NB4 (cell line): ENCODE measurements at regions not wholly inside any gene's neighbourhood (a gene's known extent, or its start where the extent isn't known, plus 50 kb on each side); places are given as distances from the start of the nearest gene placed in this dataset.

Source experiments
- DNase-seq: peaks from one replicate; pipeline ENCODE4 v3.0.0; 2010; ENCODE audit warnings: low read depth
- H3K4me3 ChIP-seq: one replicate; pipeline ENCODE4 v1.5.1; 2011; ENCODE audit warnings: mild to moderate bottlenecking, low read depth, low read length, moderate library complexity
- CTCF ChIP-seq: IDR thresholded peaks from one replicate; pipeline ENCODE4 v1.5.1; 2012; ENCODE audit warnings: low read depth, low read length
- MYC ChIP-seq: IDR thresholded peaks from 2 replicates; pipeline ENCODE4 v1.6.1; 2011; ENCODE audit warnings: low read depth, low read length
- POLR2A ChIP-seq: IDR thresholded peaks from 2 replicates; pipeline ENCODE4 v1.6.1; 2011; ENCODE audit warnings: mild to moderate bottlenecking; ENCODE audit not compliant: insufficient read length; ENCODE audit errors: extremely low read depth
- TF ChIP-seq, protein P1 (sequence below): IDR thresholded peaks from 2 replicates; pipeline ENCODE4 v1.6.1; 2011; ENCODE audit warnings: low read depth, low read length

DNA sequence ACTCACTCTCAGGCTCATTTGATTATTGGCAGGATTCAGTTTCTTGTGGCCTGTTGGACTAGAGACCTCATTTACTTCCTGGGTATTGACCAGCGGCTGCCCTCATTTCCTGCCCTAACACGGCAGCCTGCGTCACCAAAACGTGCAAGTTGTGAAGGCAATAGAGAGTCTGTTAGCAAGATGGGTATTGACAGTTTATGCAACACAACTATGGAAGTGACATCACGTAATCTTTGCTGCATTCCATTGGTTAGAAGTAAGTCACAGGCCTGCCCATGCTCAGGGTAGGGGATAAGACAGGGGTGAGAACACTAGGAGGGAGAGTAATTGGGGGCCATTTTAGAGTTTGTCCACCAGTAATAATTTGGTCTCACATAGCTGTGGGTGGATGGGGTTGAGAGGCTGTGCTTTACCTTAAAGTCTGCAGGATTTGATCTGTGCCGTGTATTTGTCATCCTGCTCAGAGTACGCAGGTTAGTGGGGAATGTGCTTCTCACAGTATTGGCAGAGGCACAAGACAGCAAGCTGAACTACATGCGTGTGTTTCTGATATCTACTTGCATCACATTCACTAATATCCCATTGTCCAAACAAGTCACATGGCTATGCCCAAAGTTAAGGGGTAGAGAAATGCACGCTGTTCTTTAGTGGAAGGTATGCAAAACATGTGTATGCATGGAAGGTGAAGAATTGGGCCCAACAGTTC, 83.3 kb downstream of the EDEM1 start:
- no peak for DNase-seq
- H3K4me3 ChIP-seq, result no peak overlapping the region
- TF ChIP-seq CTCF (no peak), MYC (no peak), POLR2A (no peak)
- TF ChIP-seq, protein P1, sequence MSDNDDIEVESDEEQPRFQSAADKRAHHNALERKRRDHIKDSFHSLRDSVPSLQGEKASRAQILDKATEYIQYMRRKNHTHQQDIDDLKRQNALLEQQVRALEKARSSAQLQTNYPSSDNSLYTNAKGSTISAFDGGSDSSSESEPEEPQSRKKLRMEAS, result no peak

DNA sequence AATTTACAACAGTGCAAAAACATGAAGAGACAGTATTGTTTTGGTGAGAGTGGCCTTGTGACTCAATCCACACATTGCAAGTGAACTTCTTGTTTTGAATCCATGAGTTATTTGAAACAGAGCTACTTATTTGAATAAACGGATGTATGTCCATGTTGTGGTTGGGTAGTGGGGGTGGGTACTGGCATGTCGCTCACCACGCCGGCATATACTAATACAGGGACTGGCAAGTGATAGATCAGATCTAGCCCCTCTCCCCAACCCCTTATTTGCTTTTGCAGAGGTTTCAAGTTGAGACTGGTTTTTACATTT, 83.8 kb downstream of the EDEM1 start:
- no peak for DNase-seq
- no peak overlapping the region for H3K4me3 ChIP-seq
- no peak for TF ChIP-seq POLR2A
- no peak for TF ChIP-seq MYC
- no peak for TF ChIP-seq CTCF
- TF ChIP-seq, protein P1, result no peak

DNA sequence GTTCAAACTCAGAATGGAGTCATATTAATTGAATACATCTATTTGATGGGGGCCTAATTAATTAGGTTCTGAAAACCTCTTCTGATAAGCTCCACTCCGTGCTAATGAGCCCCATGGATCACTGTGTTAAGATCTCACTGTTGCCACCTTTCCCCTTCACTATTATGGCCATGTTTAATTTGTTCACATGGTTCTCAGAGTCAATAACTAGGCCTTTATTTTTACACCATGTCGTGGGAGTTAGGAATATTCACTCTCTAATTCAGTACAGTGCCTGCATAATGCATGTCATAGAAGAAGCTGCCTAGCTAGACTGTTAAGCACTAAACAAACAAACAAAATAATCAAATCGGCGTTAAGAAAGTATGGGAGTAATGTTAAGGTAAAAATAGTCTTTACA, 84.9 kb downstream of the EDEM1 start:
- no peak for TF ChIP-seq POLR2A
- TF ChIP-seq CTCF, result no peak
- no peak for TF ChIP-seq MYC
- TF ChIP-seq, protein P1, result no peak
- no peak overlapping the region for H3K4me3 ChIP-seq
- DNase-seq, result no peak

GRCh38 chr3:5274091-5274490, 86.6 kb downstream of the EDEM1 start:
- DNase-seq, result no peak
- TF ChIP-seq POLR2A, result no peak
- H3K4me3 ChIP-seq, result no peak overlapping the region

DNA sequence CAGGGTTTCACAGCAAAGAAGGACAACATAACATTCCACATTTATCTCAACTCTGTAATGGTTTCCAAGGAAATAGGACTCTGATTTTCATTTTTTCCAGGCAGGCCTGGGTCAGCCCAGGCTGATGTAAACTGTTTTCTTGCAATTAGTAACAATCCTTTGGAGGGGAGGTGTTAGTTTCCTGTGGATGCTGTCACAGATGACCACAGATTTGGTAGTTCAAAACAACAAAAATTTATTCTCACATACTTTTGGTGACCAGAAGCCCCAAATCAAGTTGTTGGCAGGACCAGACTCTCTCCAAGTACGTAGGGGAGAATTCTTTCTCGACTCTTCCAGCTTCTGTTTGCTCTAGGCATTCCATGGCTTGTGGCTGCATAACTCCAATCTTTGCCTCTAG, 88.0 kb downstream of the EDEM1 start:
- no peak overlapping the region for H3K4me3 ChIP-seq
- DNase-seq, result no peak
- TF ChIP-seq MYC (no peak), CTCF (no peak), POLR2A (no peak)
- TF ChIP-seq, protein P1, result no peak

DNA sequence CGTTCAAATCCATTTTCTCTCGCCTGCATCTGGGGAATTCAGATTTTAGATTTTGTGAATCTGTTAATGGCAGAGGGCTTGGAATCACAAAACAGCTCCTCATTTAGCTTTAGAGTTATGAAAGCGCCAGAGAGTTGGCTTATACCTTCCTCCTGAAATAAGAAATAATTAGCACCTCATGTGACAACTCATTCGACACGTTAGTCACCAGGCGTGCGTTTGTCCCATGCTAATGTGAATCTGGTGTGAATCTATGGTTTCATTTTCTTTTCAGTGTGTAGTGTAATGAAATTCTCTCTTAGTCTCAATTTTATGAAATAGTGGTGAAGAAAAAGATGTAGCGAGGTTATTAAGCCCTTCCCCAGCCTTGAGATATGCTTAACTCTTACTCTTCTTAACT, 89.4 kb downstream of the EDEM1 start:
- H3K4me3 ChIP-seq, result no peak overlapping the region
- TF ChIP-seq, protein P1, result no peak
- TF ChIP-seq CTCF (no peak), POLR2A (no peak), MYC (no peak)
- no peak for DNase-seq
